Endothelial cell of umbilical vein (primary cell): ENCODE measurements at regions not wholly inside any gene's neighbourhood (a gene's known extent, or its start where the extent isn't known, plus 50 kb on each side); places are given as distances from the start of the nearest gene placed in this dataset.

Experiments
- BruUV-seq: library from RNA; stranded (reverse); fragments of 400-500 nt; replicated peaks from 2 replicates; lab custom pipeline; 2021; lab: Mats Ljungman, UMichigan
- CTCF ChIA-PET: fragments of 300-600, 350-600 bp; sonication (Branson Sonifier 250); formaldehyde crosslinking; loops from one replicate; lab custom pipeline; 2021; ENCODE audit warnings: antibody characterized with exemption, inconsistent platforms; lab: Charles Lee
- POLR2A ChIA-PET: fragments of 300-600, 350-600 bp; sonication (Branson Sonifier 250); formaldehyde crosslinking; loops from one replicate; lab custom pipeline; 2021; ENCODE audit warnings: antibody characterized with exemption, inconsistent platforms; lab: Charles Lee
- DNase-seq: peaks from one replicate; pipeline ENCODE4 v3.0.0-alpha.2; 2011; ENCODE audit warnings: low read depth, low spot score
- FAIRE-seq: peaks from 2 replicates; lab custom pipeline; 2011; peaks lifted over from hg19 to GRCh38; lab: Jason Lieb, UNC
- H2AFZ ChIP-seq: 2 replicates; pipeline ENCODE4 v1.6.0; 2012; ENCODE audit warnings: low read depth, low read length, control low read depth, inconsistent platforms
- H3K27ac ChIP-seq: 2 replicates; pipeline ENCODE4 v1.5.1; 2011; ENCODE audit warnings: low read depth, mild to moderate bottlenecking, control low read depth, low read length, moderate library complexity; ENCODE audit not compliant: insufficient read depth
- H3K27me3 ChIP-seq, 2 experiments: 2 replicates each; pipeline versions ENCODE4 v1.6.0 to v1.6.1; 2011; ENCODE audit warnings: low read length in 2 of 2, mixed read lengths in 1 of 2; ENCODE audit not compliant: control insufficient read depth in 2 of 2, insufficient read depth in 2 of 2
- H3K36me3 ChIP-seq, 2 experiments: 2 replicates in 1 of 2; 3 replicates in 1 of 2; pipeline ENCODE4 v1.5.1; 2011; ENCODE audit warnings: low read length in 2 of 2, mild to moderate bottlenecking in 1 of 2, moderate library complexity in 1 of 2; ENCODE audit not compliant: control insufficient read depth in 2 of 2, insufficient read depth in 2 of 2; ENCODE audit errors: extremely low read depth in 1 of 2
- H3K4me1 ChIP-seq: 3 replicates; pipeline ENCODE4 v1.5.1; 2011; ENCODE audit warnings: mild to moderate bottlenecking, low read length; ENCODE audit not compliant: control insufficient read depth, insufficient read depth; ENCODE audit errors: extremely low read depth
- H3K4me2 ChIP-seq: 2 replicates; pipeline ENCODE4 v1.6.1; 2011; ENCODE audit warnings: low read length, control low read depth, mixed read lengths; ENCODE audit not compliant: insufficient read depth
- H3K4me3 ChIP-seq, 3 experiments: fragments of 200-600 bp in 1 of 3; sonication (generic), shearing (Covaris generic) in 1 of 3; replicated peaks in 1 of 3; 2 replicates each; pipeline ENCODE4 v1.5.1; 2011 to 2016; ENCODE audit warnings: control low read depth in 3 of 3, low read length in 3 of 3, mild to moderate bottlenecking in 2 of 3, inconsistent platforms in 1 of 3, low read depth in 1 of 3, moderate library complexity in 1 of 3; ENCODE audit not compliant: insufficient read depth in 1 of 3
- H3K79me2 ChIP-seq: 2 replicates; pipeline ENCODE4 v1.6.0; 2012; ENCODE audit warnings: low read length, inconsistent platforms; ENCODE audit not compliant: control insufficient read depth, insufficient read depth
- H3K9ac ChIP-seq: replicated peaks from 2 replicates; pipeline ENCODE3; 2011; ENCODE audit warnings: low read length, control low read depth; ENCODE audit not compliant: insufficient read depth; ENCODE audit errors: extremely low read depth
- H3K9me1 ChIP-seq: replicated peaks from 3 replicates; pipeline ENCODE4 v1.6.0; 2011; ENCODE audit warnings: mild to moderate bottlenecking, low read length; ENCODE audit not compliant: control insufficient read depth, insufficient read depth; ENCODE audit errors: extremely low read depth
- H3K9me3 ChIP-seq: replicated peaks from 2 replicates; pipeline ENCODE4 v1.5.1; 2012; ENCODE audit warnings: low read length, inconsistent platforms; ENCODE audit not compliant: control insufficient read depth, insufficient read depth
- H4K20me1 ChIP-seq: replicated peaks from 2 replicates; pipeline ENCODE3; 2011; ENCODE audit warnings: mild to moderate bottlenecking, low read length; ENCODE audit not compliant: control insufficient read depth, insufficient read depth; ENCODE audit errors: extremely low read depth
- CTCF ChIP-seq, 2 donors: IDR thresholded peaks; 1 replicate in 1 of 2; 2 replicates in 1 of 2; pipeline ENCODE4 v1.5.1; 2011; ENCODE audit warnings: low read length in 2 of 2, mild to moderate bottlenecking in 2 of 2, moderate library complexity in 2 of 2, control low read depth in 1 of 2, inconsistent platforms in 1 of 2, low read depth in 1 of 2; ENCODE audit not compliant: insufficient read depth in 1 of 2; ENCODE audit errors: extremely low read depth in 1 of 2
- EZH2 ChIP-seq: IDR thresholded peaks from 2 replicates; pipeline ENCODE4 v1.6.1; 2012; ENCODE audit warnings: borderline replicate concordance, low read depth, mild to moderate bottlenecking, moderate library complexity, low read length, inconsistent platforms; ENCODE audit not compliant: severe bottlenecking
- FOS ChIP-seq: IDR thresholded peaks from 2 replicates; pipeline ENCODE4 v1.6.1; 2011; ENCODE audit warnings: mild to moderate bottlenecking, low read length, moderate library complexity, borderline replicate concordance; ENCODE audit not compliant: insufficient read depth
- GATA2 ChIP-seq: IDR thresholded peaks from 2 replicates; pipeline ENCODE4 v1.7.0; 2011; ENCODE audit warnings: low read depth, mild to moderate bottlenecking, moderate library complexity, mixed read lengths, low read length; ENCODE audit not compliant: insufficient read length, insufficient read depth
- JUN ChIP-seq: IDR thresholded peaks from 2 replicates; pipeline ENCODE4 v1.6.1; 2011; ENCODE audit warnings: borderline replicate concordance, low read depth; ENCODE audit not compliant: insufficient read length, insufficient read depth
- MAX ChIP-seq: IDR thresholded peaks from 2 replicates; pipeline ENCODE4 v1.6.1; 2011; ENCODE audit not compliant: insufficient read depth, insufficient read length
- MYC ChIP-seq: IDR thresholded peaks from one replicate; pipeline ENCODE4 v1.6.1; 2011; ENCODE audit warnings: mild to moderate bottlenecking, low read depth, low read length
- POLR2A ChIP-seq: IDR thresholded peaks from 2 replicates; pipeline ENCODE4 v1.6.1; 2012; ENCODE audit warnings: low read depth, mild to moderate bottlenecking, control low read depth, low read length
- POLR2AphosphoS5 ChIP-seq: IDR thresholded peaks from 2 replicates; pipeline ENCODE4 v1.6.1; 2012; ENCODE audit warnings: low read depth, mild to moderate bottlenecking, control low read depth, low read length, moderate library complexity; ENCODE audit not compliant: insufficient read depth
- dilution Hi-C: fragments of 300-500 bp; cut with MboI; formaldehyde crosslinking; loops from one replicate; pipeline ENCODE4 v1.15.0; 2019; ENCODE audit warnings: low sequenced_read_pairs; ENCODE audit not compliant: extremely low pct_ligation_motif_present
- intact Hi-C: fragments of 100-400 bp; cut with micrococcal nuclease; formaldehyde crosslinking; loops from one replicate; pipeline ENCODE4 v1.10.0; 2022

- Histone ChIP-seq H3K79me2 (no peaks in the 10 kb centered on the region), H3K36me3 (no peaks in the 10 kb centered on the region), H3K4me3 (no peak overlapping the region), H3K4me2 (no peak overlapping the region), H3K27me3 (no peaks in the 10 kb centered on the region), H4K20me1 (no peaks in the 10 kb centered on the region), H2AFZ (no peak overlapping the region), H3K9me3 (peaks cover 1% of the 10 kb centered on the region), H3K27ac (no peak overlapping the region), H3K4me1 (no peaks in the 10 kb centered on the region), H3K9ac (no peak overlapping the region), H3K9me1 (no peaks in the 10 kb centered on the region)
- BruUV-seq = no TSS peak
- TF ChIP-seq FOS = no peak
- TF ChIP-seq EZH2 = no peak
- no peak for TF ChIP-seq GATA2
- no peak for TF ChIP-seq CTCF (IDR thresholded peaks at IDR 0.05; ENCODE audit: extremely low read depth in 1 of 2, insufficient read depth in 1 of 2, low read depth in 1 of 2, low read length in 2 of 2)
- FAIRE-seq (no peak), DNase-seq (no peak)
- ChIA-PET CTCF (no interaction called here), POLR2A (no interaction called here)
- dilution Hi-C loops (no loop called here), intact Hi-C loops (no loop called here)
Observed at GRCh38 chr2:208830203-208830602, 423.6 kb downstream of the PTH2R start.

GRCh38 chr2:208847651-208848050 lies 441.1 kb downstream of the PTH2R start:
- ChIA-PET POLR2A (no interaction called here), CTCF (no interaction called here)
- Histone ChIP-seq H3K27me3 (no peaks in the 10 kb centered on the region), H3K36me3 (no peaks in the 10 kb centered on the region), H3K79me2 (no peaks in the 10 kb centered on the region), H3K4me3 (no peak overlapping the region), H4K20me1 (no peaks in the 10 kb centered on the region), H3K9me1 (no peaks in the 10 kb centered on the region), H3K9ac (no peak overlapping the region), H3K27ac (no peak overlapping the region), H3K4me2 (no peak overlapping the region), H3K4me1 (no peaks in the 10 kb centered on the region), H2AFZ (no peak overlapping the region), H3K9me3 (no peaks in the 10 kb centered on the region)
- DNase-seq (no peak), FAIRE-seq (no peak)
- dilution Hi-C loops = no loop called here
- BruUV-seq = no TSS peak
- intact Hi-C loops = no loop called here
- TF ChIP-seq EZH2 (no peak), MYC (no peak), CTCF (IDR thresholded peaks at IDR 0.05; ENCODE audit: extremely low read depth in 1 of 2, insufficient read depth in 1 of 2, low read depth in 1 of 2, low read length in 2 of 2) (no peak), POLR2A (no peak), GATA2 (no peak), MAX (no peak), JUN (no peak), FOS (no peak), POLR2AphosphoS5 (no peak)
